Adrenal gland (tissue), 5 donors: ENCODE measurements at regions not wholly inside any gene's neighbourhood (a gene's known extent, or its start where the extent isn't known, plus 50 kb on each side); places are given as distances from the start of the nearest gene placed in this dataset.

ENCODE experiments used
- CTCF ChIP-seq, 6 experiments: fragments of 450-650 bp in 4 of 6; fragments of 200-600 bp in 2 of 6; sonication (generic) in 1 of 6; IDR thresholded peaks; 1 replicate in 5 of 6; 2 replicates in 1 of 6; pipeline versions ENCODE4 v1.5.1 to v1.8.0; 2016 to 2021; ENCODE audit warnings: antibody characterized with exemption in 6 of 6, mild to moderate bottlenecking in 2 of 6, moderate library complexity in 1 of 6
- POLR2A ChIP-seq, 2 donors: fragments of 450-650 bp; IDR thresholded peaks; one replicate each; pipeline ENCODE4 v1.6.1; 2017; ENCODE audit warnings: antibody characterized with exemption in 2 of 2, mild to moderate bottlenecking in 2 of 2, moderate library complexity in 1 of 2
- donor health status: DM: no; HTN: no; CAD: no.

DNA sequence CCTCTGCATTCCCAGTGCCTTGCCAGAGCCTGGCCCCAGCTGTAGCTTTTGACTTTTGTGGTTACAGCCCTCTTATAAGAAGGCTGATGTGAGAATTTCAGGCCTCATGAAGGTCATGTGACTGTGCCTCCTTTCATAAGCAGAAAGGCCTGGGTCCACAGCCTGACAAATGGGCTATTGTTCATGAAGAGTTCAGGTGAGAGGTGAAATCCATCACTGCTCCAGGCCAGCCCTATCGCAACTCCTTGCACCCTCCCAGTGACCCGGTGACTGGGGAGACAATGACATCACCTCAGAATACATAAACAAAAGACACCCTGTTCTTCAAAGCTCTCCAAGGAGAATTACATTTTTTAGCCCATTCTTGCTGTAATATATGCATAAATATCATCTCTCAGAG lies 321.5 kb downstream of the PCNX1 start:
- no peak for TF ChIP-seq POLR2A (IDR thresholded peaks at IDR 0.05)
- TF ChIP-seq CTCF (IDR thresholded peaks at IDR 0.05): no peak
